Fibroblast of skin of abdomen (primary cell): ENCODE measurements at regions not wholly inside any gene's neighbourhood (a gene's known extent, or its start where the extent isn't known, plus 50 kb on each side); places are given as distances from the start of the nearest gene placed in this dataset.
"Not testable (repeated sequence)": the region's sequence is repeated elsewhere in the genome, so short reads cannot be mapped to it uniquely, and the experiment has no call there.

Experiments
- DNase-seq: peaks from one replicate; pipeline ENCODE4 v3.0.0-alpha.2; 2013

DNA sequence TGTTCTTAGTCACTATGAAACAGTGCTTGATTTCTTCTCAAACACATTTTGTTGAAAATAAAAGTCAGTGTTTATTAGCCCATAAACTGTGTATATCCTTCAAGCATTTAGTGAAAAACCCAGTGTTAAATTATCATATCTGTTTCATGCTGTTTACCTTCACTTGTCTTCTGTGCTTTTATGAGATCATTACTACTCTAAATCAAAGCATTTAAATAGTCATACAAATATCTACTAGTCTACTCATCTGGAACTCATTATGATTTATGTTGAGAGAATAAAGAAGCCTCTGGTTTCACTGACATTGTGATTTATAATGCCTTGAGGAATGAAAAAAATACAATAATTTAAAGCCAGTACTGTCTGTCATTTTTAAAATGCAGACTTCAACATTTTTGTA, 366.5 kb downstream of the SLCO4C1 start:
- DNase-seq = no peak

GRCh38 chr5:101917166-101917565, 378.9 kb downstream of the SLCO4C1 start:
- no peak for DNase-seq

DNA sequence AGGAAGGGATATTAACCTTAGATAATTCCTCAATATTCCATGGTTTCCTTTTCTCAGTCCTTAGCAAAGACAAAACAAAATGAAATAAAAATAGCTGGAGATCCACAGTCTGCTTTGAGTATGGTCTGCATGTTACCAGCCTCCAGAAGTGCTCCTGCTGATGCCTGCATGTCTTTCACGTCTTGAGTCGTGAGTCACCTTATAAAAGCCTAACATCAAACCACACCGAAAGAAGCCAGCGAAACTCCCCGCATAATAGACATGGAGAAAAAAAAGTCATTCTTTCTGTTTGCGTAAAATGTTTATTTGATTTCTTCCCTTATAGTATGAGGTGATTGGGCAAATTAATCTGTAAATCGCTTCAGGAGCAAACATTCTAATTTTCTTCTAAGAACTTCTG, 380.5 kb downstream of the SLCO4C1 start:
- peak; percentile 14 for DNase-seq

DNA sequence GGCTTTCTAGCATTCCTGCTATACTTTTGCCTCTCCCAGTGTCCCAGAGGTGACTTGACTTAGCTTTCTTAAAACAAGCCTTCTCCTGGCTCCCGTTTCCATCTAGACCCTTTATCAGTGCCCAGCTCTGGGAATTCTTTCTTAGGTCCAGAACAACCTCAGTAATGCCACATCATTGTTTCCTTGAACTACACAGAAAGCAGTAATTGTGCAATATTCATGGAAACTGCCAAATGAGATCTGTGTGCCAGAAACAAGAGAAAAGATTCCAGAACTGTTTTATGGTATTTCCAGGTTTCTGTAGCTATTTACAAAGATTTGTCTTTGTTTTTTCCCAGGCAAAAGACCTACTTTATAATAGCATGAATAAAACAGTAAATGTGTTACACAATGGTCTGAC, 391.3 kb downstream of the SLCO4C1 start:
- no peak for DNase-seq

DNA sequence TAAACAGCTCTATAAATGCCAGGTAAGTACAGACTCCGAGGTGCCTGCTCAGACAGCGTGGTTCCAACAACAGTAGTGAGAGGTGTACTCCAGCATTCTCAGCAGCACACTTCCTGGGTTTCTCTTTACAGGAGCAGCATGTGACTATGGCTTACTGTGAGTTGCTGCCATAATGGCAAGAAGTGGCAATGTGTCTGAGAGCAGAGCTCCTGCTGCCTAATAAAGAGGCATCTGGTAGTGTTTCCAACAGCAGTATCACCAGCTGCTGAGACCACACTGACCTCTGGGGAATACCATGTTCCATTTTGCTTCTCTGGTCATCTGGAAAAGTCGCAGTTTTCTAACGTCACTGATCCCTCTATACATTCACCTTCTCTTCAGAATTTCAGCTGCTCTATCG, 398.2 kb downstream of the SLCO4C1 start:
- DNase-seq = no peak

- no peak for DNase-seq
Observed at GRCh38 chr5:101894985-101895384, 401.1 kb downstream of the SLCO4C1 start.

DNA sequence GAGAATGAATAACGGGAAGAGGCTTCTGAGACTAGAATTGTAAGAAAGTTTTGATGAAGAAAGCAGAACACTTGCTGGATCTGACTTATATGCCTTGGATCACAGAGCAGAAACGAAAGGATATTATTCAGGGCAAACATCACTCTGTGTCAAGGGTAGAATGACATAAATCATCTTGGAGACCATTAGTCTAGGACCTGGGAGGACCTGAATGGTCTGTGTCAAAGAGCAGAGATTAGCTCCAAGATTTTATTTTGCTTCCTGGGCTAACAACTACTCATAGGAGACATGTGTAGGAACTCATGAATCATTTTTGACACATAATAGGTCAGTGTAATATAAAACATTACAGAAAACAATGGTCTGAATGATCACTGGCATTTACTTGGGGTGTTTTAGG, 417.9 kb downstream of the SLCO4C1 start:
- DNase-seq = no peak

DNA sequence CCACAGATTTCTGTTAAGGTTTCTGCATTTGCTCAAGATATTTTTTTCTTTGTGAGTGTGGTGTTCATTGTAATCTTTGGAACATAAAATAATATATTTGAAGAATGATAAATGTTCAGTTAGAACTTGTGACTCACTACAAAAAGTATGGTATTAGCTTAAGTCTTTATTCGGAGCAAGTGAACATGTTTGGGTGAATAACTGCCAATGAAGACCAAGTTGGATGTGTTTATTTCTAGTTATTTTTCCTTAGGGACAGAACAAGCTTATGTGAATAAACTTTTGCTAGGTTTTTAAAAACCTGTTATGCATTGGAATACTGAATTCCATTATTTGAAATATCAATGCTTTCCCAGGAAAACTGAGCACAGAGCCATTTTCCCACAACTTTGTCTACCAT, 418.6 kb downstream of the SLCO4C1 start:
- no peak for DNase-seq

GRCh38 chr5:101866473-101866872, 429.6 kb downstream of the SLCO4C1 start:
- DNase-seq = no peak

DNA sequence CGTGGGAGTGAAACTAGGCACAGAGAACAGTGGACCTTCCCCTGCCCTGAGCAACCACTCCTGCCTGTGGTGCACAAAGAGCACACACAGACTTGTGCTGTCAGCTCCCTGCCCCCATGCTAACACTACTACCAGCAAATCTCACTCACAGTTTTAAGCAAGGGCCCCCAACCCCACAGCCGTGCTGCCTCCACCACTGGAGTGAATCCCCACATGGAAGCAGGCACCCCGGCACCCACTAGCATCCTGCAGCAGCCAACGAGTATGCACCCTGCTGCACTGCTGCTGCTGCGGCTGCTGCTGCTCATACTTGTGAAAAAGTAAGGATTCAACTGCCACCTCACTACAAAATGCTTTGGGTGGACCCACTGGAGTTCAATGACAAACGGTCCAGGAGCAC, 435.5 kb downstream of the SLCO4C1 start:
- no peak for DNase-seq

DNA sequence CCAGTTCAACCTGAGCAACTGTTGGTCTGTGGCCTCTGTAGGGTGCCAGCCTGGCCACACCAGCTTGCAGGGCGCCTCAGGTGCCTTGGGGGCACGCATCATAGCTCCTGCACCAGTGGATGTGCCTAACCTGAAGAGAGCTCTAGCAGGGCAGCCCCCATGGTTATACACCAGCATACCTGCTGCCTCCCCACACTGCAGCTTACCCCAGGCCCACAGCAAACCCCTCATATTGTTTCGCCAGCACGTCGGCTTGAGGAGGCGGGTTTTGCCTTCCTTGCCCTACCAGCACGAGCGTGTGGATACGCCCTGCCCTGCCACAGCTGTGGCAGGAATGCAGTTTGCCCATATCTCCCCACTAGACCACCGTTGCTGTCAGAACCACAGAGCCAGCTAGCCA, 435.9 kb downstream of the SLCO4C1 start:
- no peak for DNase-seq

- no peak for DNase-seq
Observed at GRCh38 chr5:101846496-101846895, 449.6 kb downstream of the SLCO4C1 start.

DNA sequence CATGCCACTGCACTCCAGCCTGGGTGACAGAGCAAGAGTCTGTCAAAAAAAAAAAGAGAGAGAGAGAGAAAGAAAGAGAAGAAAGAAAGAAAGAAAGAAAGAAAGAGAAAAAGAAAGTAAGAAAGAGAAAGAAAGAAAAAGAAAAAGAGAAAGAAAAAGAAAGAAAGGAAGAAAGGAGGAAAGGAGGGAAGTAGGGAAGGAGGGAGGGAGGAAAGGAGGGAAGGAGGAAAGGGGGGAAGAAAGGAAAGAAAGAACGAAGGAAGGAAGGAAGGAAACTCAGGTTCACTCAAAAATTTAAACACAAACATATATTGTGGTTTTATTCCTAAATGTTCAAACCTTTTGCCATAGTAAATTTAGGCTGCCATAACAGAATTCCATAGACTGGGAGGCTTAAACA, 453.0 kb downstream of the SLCO4C1 start:
- no peak for DNase-seq

DNA sequence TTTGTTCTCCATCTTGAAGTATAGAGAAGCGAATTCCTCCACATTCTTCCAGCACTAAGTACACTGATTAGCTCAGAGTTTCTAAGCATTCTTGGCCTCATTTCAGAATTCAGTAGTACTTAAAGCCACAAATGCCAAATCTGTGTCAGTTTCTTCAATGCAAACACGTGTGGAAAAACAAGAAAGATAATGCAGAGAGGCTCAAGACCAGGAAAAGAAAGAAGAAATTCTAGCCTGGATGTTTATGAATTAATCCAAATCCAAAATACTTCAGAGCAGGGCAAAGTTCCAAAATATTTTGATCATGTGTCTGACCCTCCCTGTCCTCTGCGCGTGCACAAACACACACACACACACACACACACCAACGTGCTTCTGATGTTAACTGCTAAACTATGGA, 457.6 kb downstream of the SLCO4C1 start:
- DNase-seq = peak; percentile 11

DNA sequence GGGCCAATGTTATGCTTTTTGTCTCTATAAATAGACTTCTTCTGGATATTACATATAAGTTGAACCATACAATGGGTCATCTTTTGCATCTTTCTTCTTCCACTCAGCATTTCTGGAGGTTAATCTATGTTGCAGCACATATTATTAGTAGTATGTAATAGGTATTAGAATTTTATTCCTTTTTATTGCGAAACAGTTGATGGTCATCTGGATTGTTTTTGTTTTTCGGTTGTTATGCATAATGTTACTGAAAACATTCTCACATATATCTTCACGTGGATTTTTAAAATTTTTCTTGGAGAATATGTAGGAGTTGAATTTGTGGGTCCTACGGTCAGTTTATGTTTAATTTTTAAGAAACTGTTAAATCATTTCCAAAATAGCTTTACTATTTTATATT, 466.8 kb downstream of the SLCO4C1 start:
- DNase-seq = no peak

GRCh38 chr5:101811466-101811865, 484.6 kb downstream of the SLCO4C1 start:
- DNase-seq = no peak

DNA sequence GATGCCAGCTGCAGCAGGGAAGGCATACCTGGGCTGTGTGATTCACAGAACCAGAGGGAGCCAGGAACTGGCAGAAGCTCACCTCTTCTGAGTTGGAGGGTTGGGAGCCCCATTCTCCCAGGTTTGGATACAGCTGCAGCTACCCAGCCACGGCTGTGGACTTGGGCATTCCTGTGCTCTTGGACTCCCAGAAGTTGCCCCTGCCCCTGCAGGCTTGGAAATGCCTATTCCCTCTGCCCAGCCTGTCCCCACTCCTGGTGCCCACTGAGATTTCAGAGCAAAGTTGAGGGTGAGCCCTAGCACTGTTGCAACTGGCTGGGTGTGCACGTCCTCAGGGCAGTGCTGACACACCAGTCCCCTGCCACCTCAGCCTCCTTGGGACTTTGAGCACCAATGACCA, 489.7 kb downstream of the SLCO4C1 start:
- DNase-seq = no peak

DNA sequence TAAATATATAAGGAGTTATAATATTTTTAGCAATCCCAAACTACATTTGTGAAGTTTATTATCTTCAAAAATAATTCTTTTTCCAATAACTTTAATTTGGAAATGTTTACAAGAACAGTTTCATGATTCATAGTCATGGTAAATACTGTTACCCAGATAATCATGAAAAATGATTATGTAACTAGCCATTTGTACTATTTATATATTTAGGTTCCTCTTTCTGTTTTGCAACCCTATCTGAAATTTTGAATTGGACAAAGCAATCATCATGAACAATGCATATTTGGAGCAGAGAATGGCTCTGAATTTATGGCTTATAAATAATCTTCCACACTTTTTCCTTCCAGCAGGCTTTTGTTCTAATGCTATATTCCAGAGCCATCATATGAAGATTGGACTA, 499.7 kb downstream of the SLCO4C1 start:
- DNase-seq = no peak

DNA sequence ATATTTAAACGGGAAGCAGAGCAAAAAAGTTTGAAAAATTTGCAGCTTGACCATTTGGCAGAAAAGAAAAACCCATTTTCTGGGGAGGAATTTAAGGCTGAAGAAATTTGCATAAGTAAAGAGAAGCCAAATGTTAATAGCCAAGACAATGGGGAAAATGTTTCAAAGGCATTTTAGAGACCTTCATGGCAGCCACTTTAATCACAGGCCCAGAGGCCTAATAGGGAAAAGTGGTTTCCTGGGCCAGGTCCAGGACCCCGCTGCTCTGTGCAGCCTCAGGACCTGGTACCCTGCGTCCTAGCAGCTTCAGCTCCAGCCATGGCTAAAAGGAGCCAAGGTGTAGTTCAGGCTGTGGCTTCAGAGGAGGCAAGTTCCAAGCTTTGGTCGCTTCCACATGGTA, 507.3 kb downstream of the SLCO4C1 start:
- DNase-seq = no peak

DNA sequence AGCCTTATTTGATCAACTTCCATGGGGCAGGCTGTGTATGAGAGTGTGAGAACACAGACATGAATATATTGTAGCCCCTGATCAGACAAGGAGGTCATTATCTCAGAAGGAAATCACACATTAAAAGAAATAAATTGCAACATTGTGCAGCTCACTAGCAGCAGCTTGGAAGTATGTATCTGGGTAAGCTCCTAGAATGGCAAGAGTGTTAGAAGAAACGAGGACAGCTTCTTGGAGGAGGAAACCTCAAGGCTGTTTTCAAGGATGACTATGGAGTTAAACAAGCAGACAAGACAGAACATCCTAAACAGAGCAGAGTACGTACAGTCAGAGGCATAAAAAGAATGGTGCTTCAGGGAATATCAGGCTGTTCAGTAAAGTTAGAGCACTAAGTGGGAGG, 511.0 kb downstream of the SLCO4C1 start:
- no peak for DNase-seq

GRCh38 chr5:101783241-101784013, 512.7 kb downstream of the SLCO4C1 start:
- DNase-seq = no peak

- no peak for DNase-seq
Observed at GRCh38 chr5:101782352-101783103, 513.6 kb downstream of the SLCO4C1 start.

DNA sequence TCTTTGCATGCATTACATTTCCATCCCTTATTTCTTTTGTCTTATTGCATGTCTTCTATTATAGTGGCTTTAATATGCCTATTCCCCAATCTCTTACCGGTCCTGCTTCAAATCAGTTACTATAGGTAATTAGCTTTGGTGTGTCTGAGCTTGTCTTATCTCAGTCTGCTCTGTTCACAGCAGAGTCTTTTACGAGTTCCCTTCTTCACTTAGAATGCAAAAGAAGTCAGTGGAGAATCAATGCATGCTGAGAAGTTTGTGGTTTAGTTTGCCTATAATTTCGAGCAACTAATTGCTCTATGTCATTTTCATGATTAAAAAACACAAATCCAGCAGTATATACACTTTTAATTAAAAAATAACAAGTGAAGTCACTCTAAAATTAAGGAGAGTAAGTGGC, 545.0 kb downstream of the SLCO4C1 start:
- no peak for DNase-seq

DNA sequence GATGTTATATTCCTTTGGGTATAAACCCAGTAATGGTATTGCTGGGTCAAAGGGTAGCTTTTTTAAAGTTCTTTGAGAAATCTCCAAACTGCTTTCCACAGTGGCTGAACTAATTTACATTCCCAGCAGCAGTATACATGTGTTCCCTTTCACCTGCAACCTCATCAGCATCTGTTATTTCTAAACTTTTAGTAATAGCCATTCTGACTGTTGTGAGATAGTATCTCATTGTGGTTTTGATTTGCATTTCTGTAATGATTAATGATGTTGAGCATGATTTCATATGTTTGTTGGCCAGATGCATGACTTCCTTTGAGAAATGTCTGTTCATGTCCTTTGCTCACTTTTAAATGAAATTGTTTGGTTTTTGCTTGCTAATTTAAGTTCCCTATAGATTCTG, 553.1 kb downstream of the SLCO4C1 start:
- DNase-seq = not testable (repeated sequence)
